Thyroid gland (tissue), 4 donors: ENCODE measurements at regions not wholly inside any gene's neighbourhood (a gene's known extent, or its start where the extent isn't known, plus 50 kb on each side); places are given as distances from the start of the nearest gene placed in this dataset.

ENCODE experiments used
- CTCF ChIP-seq, 6 experiments: fragments of 200-600 bp in 3 of 6; fragments of 450-650 bp in 3 of 6; sonication (generic) in 3 of 6; IDR thresholded peaks; one replicate each; pipeline ENCODE4 v1.5.1; 2016 to 2019; ENCODE audit warnings: antibody characterized with exemption in 6 of 6, mild to moderate bottlenecking in 2 of 6, inconsistent platforms in 1 of 6, moderate library complexity in 1 of 6
- POLR2A ChIP-seq, 2 donors: fragments of 450-650 bp; IDR thresholded peaks; one replicate each; pipeline ENCODE4 v1.6.1; 2017; ENCODE audit warnings: antibody characterized with exemption in 2 of 2, mild to moderate bottlenecking in 2 of 2, moderate library complexity in 1 of 2

- no peak for TF ChIP-seq CTCF (IDR thresholded peaks at IDR 0.05)
- no peak for TF ChIP-seq POLR2A (IDR thresholded peaks at IDR 0.05)
Measured at GRCh38 chr7:96401200-96401599, 79.3 kb upstream of the SLC25A13 start.
